Heart left ventricle (tissue), 16 donors: ENCODE measurements at regions not wholly inside any gene's neighbourhood (a gene's known extent, or its start where the extent isn't known, plus 50 kb on each side); places are given as distances from the start of the nearest gene placed in this dataset.

Source experiments
- ATAC-seq, 4 donors: fragments of 200-7000 bp; cut with Tn5 transposase; one replicate each; pipeline ENCODE4 v1.9.1; 2020 to 2022; ENCODE audit warnings: moderate library complexity in 4 of 4, mild to moderate bottlenecking in 3 of 4, moderate number of reproducible peaks in 1 of 4
- DNase-seq, 5 donors: peaks; one replicate each; pipeline ENCODE4 v3.0.0-alpha.2; 2020
- H3K27ac ChIP-seq, 12 donors: fragments of 200-600 bp; sonication (generic) in 4 of 12; one replicate each; pipeline versions ENCODE4 v1.5.0 to v1.8.0; 2016 to 2022; ENCODE audit warnings: mild to moderate bottlenecking in 2 of 12
- H3K27me3 ChIP-seq, 9 donors: fragments of 200-600 bp; sonication (generic) in 2 of 9; one replicate each; pipeline versions ENCODE4 v1.5.1 to v1.8.0; 2016 to 2022; ENCODE audit warnings: mild to moderate bottlenecking in 3 of 9
- H3K36me3 ChIP-seq, 9 donors: fragments of 200-600 bp; sonication (generic) in 2 of 9; one replicate each; pipeline versions ENCODE4 v1.5.0 to v1.8.0; 2018 to 2022; ENCODE audit warnings: mild to moderate bottlenecking in 2 of 9
- H3K4me1 ChIP-seq, 12 donors: fragments of 200-600 bp; sonication (generic) in 4 of 12; one replicate each; pipeline versions ENCODE4 v1.5.0 to v1.8.0; 2016 to 2022; ENCODE audit warnings: mild to moderate bottlenecking in 3 of 12
- H3K4me3 ChIP-seq, 12 donors: fragments of 200-600 bp; sonication (generic) in 4 of 12; one replicate each; pipeline versions ENCODE4 v1.5.0 to v1.8.0; 2017 to 2022; ENCODE audit warnings: mild to moderate bottlenecking in 9 of 12, moderate library complexity in 4 of 12
- H3K9me3 ChIP-seq, 12 donors: fragments of 200-600 bp; sonication (generic) in 4 of 12; one replicate each; pipeline versions ENCODE4 v1.5.0 to v1.8.0; 2016 to 2022; ENCODE audit warnings: mild to moderate bottlenecking in 1 of 12
- POLR2A ChIP-seq, 2 donors: fragments of 450-650 bp; IDR thresholded peaks; one replicate each; pipeline ENCODE4 v1.6.1; 2017; ENCODE audit warnings: antibody characterized with exemption in 2 of 2, mild to moderate bottlenecking in 2 of 2, moderate library complexity in 2 of 2
- WGBS, 4 donors: extraction: QIAGEN DNeasy Blood & Tissue Kit in 2 of 4; methylation state at CpG; one replicate each; pipeline versions ENCODE4 v1.1.5 to v1.1.7; 2013 to 2018; 5-methylcytosine and 5-hydroxymethylcytosine counted together
- intact Hi-C, 10 donors: fragments of 100-400 bp; cut with DNase I; formaldehyde crosslinking; loops; one replicate each; pipeline versions ENCODE4 v1.11.1 to v1.14.2; 2022
- TF ChIP-seq, protein P1 (sequence below), 12 donors: fragments of 200-600 bp; sonication (generic) in 4 of 12; IDR thresholded peaks; one replicate each; pipeline versions ENCODE4 v1.5.0 to v1.8.0; 2018 to 2022; ENCODE audit warnings: antibody characterized with exemption in 12 of 12, mild to moderate bottlenecking in 5 of 12
- donor health status: ischemic (EF 13 %, LVEDD 7.1; RV severe dilation, severe dysfunction).
- donor health status: healthy with polysubstance abuse.
- donor health status: DM: no; HTN: yes; CAD: no.
- donor health status: DM: no; HTN: no; CAD: no.
- donor health status: ischemic (EF 25% LVEDD 6.9; RV normal size, moderate dysfunction).
- donor health status: ischemic (EF 25% LVEDD 5.7; RV mildly dilated, moderate dysfunction).
- donor health status: healthy.
- donor health status: DM: yes; HTN: yes; CAD: no.
- donor health status: ischemic (EF 35%, LVEDD 5.7; RV mildly dilated, moderate dysfunction).
- donor health status: nonischemic (EF 11% LVEDD 7.7; RV severe dilation, severe dysfunction).
- donor health status: DM: yes; HTN: yes; CAD: no.
- donor health status: PGD.
- donor health status: ischemic (EF 29% LVEDD 5.4; RV normal size, mild dysfunction).
- donor health status: nonischemic (EF 23%, LVEDD 6.1; RV moderate dilation, normal function).

DNA sequence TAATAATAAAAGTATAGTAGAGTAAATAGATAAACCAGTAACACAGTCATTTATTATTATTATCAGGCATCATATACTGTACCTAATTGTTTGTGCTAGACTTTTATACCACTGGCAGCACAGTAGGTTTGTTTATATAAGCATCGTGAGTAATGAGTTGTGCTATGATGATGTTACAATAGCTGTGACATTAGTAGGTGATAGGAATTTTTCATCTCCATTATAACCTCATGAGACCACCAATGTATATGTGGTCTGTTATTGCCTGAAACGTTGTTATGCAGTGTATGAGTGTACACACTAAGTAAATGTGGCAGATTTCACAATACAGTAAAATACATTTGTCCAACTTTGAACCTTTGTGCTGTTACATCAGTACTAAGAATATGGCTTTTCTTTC lies 72.7 kb upstream of the SPATA31D4 start:
- no peak for ATAC-seq
- Histone ChIP-seq H3K27me3 (peaks cover 0 to 5% (median 0%) of the 10 kb centered on the region in 9 donors), H3K36me3 (no peaks in the 10 kb centered on the region), H3K27ac (no peak overlapping the region), H3K4me1 (peaks cover 0 to 15% (median 7%) of the 10 kb centered on the region in 12 donors), H3K9me3 (no peaks in the 10 kb centered on the region), H3K4me3 (no peak overlapping the region)
- intact Hi-C loops: no loop called here
- TF ChIP-seq POLR2A (IDR thresholded peaks at IDR 0.05): no peak
- TF ChIP-seq, protein P1, sequence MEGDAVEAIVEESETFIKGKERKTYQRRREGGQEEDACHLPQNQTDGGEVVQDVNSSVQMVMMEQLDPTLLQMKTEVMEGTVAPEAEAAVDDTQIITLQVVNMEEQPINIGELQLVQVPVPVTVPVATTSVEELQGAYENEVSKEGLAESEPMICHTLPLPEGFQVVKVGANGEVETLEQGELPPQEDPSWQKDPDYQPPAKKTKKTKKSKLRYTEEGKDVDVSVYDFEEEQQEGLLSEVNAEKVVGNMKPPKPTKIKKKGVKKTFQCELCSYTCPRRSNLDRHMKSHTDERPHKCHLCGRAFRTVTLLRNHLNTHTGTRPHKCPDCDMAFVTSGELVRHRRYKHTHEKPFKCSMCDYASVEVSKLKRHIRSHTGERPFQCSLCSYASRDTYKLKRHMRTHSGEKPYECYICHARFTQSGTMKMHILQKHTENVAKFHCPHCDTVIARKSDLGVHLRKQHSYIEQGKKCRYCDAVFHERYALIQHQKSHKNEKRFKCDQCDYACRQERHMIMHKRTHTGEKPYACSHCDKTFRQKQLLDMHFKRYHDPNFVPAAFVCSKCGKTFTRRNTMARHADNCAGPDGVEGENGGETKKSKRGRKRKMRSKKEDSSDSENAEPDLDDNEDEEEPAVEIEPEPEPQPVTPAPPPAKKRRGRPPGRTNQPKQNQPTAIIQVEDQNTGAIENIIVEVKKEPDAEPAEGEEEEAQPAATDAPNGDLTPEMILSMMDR (IDR thresholded peaks at IDR 0.05): no peak
- 85 to 90% (median 86%) methylated on average over 2 of the region's 2 CpGs for WGBS, 4 donors
- DNase-seq: no peak

DNA sequence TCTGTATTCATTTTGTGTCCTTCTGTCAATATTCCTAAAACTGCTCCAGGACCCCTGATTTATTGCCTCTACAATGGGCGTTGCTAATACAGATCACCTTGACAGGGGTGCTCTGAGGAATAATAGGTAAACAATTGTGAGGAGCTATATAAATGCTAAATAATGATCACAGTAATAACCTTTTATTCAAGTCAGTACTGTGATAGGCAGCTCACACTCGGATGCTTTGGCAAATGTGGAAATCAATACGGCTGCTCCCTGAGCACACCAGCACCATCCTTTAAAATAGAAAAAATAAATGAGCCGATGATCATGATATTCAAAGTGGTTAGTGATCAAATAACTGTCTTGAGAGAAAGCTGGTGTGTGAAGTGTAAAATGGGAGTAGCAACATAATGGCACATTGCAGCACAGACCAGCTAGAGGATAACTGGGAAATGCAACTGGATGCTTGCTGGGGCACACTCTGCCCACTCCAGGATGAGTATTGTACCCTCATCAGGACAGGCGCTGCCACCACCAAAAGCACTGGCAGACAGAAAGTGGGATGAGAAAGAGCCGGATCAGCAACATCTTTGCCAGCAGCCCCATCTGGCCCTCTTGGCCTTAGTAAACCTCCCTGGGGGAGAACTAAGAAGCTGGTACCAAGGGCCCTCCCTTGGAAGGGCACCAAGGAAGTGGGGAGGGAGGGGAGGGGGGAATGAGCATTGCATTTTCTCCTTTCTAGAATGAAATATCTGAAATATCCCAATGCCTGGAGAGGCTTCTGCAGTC lies 69.4 kb upstream of the SPATA31D4 start:
- intact Hi-C loops: no loop called here
- TF ChIP-seq, protein P1 (IDR thresholded peaks at IDR 0.05): no peak
- no peak for TF ChIP-seq POLR2A (IDR thresholded peaks at IDR 0.05)
- no peaks in the 10 kb centered on the region for H3K4me1 ChIP-seq
- H3K4me3 ChIP-seq: no peak overlapping the region
- DNase-seq (no peak), ATAC-seq (no peak)
- no peaks in the 10 kb centered on the region for H3K36me3 ChIP-seq
- WGBS, 4 donors: 90 to 92% (median 91%) methylated on average over 6 of the region's 6 CpGs
- H3K27ac ChIP-seq: no peak overlapping the region
- H3K9me3 ChIP-seq: no peaks in the 10 kb centered on the region
- peaks cover 0 to 5% (median 0%) of the 10 kb centered on the region in 9 donors for H3K27me3 ChIP-seq

DNA sequence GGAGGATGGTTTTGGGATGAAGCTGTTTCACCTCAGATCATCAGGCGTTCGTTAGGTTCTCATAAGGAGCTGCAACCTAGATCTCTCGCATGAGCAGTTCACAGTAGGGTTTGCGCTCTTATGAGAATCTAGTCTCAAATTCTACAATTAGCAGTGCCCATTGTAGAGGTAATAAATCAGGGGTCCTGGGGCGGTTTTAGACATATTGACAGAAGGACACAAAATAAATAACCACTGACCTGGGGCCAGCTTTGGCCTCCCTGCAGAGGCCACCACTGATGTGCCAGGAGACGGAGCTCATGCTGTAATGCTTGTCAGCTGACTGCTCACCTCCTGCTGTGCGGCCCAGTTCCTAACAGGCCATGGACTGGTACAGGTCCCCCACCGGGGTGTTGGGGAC lies 67.6 kb upstream of the SPATA31D4 start:
- Histone ChIP-seq H3K27me3 (peaks cover 0 to 5% (median 0%) of the 10 kb centered on the region in 9 donors), H3K27ac (no peak overlapping the region), H3K36me3 (no peaks in the 10 kb centered on the region), H3K4me1 (no peaks in the 10 kb centered on the region), H3K4me3 (no peak overlapping the region), H3K9me3 (no peaks in the 10 kb centered on the region)
- intact Hi-C loops: no loop called here
- DNase-seq (no peak), ATAC-seq (no peak)
- WGBS, 4 donors: 89 to 99% (median 94%) methylated on average over 8 of the region's 8 CpGs
- TF ChIP-seq POLR2A (IDR thresholded peaks at IDR 0.05): no peak
- TF ChIP-seq, protein P1 (IDR thresholded peaks at IDR 0.05): no peak

DNA sequence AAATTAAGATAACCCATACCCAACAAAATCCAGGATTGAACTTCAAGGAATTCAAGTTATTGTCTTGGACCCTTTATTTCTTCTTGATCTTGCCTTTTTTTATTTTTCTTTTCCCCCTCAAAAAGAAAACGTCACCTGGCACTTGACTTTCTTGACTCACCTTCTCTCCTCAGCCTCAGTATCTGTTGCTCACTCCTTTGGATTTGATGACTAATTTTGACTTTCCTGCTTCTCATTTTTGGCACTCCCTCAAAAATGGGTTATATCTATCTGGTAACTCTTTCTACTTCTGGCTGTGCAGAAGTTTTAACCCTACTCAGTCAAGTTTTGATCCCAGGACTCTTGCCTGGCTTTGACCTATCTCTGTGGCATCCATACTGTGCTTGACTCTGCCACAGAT lies 66.6 kb upstream of the SPATA31D4 start:
- WGBS, 4 donors: 68 to 80% (median 74%) methylated on average over 1 of the region's 1 CpG
- ATAC-seq (no peak), DNase-seq (no peak)
- no peaks in the 10 kb centered on the region for H3K36me3 ChIP-seq
- H3K4me1 ChIP-seq: no peaks in the 10 kb centered on the region
- H3K27me3 ChIP-seq: peaks cover 0 to 5% (median 0%) of the 10 kb centered on the region in 9 donors
- H3K9me3 ChIP-seq: no peaks in the 10 kb centered on the region
- no peak overlapping the region for H3K27ac ChIP-seq
- H3K4me3 ChIP-seq: no peak overlapping the region
- intact Hi-C loops: no loop called here
- TF ChIP-seq POLR2A (IDR thresholded peaks at IDR 0.05): no peak
- TF ChIP-seq, protein P1 (IDR thresholded peaks at IDR 0.05): no peak
